Loucy (cell line): ENCODE measurements at regions not wholly inside any gene's neighbourhood (a gene's known extent, or its start where the extent isn't known, plus 50 kb on each side); places are given as distances from the start of the nearest gene placed in this dataset.
A peak's percentile ranks its signal among the peaks of the same experiment; 100 is the strongest.

ENCODE experiments used
- H2AFZ ChIP-seq: fragments of 200-600 bp; sonication (generic); 2 replicates; pipeline ENCODE4 v1.6.0; 2016; ENCODE audit warnings: antibody characterized with exemption, mild to moderate bottlenecking, low read length, moderate library complexity
- H3F3A ChIP-seq: fragments of 200-600 bp; 2 replicates; pipeline ENCODE4 v1.6.0; 2016; ENCODE audit warnings: antibody characterized with exemption, low read depth, mild to moderate bottlenecking
- H3K27me3 ChIP-seq: fragments of 200-600 bp; sonication (generic); 2 replicates; pipeline ENCODE4 v1.6.1; 2014; ENCODE audit warnings: low read length, mild to moderate bottlenecking; ENCODE audit not compliant: insufficient read depth, poor library complexity, severe bottlenecking
- H3K36me3 ChIP-seq: fragments of 200-600 bp; sonication (generic); 2 replicates; pipeline ENCODE4 v1.6.1; 2016; ENCODE audit warnings: low read length; ENCODE audit not compliant: insufficient read depth
- H3K4me1 ChIP-seq: fragments of 200-600 bp; sonication (generic); 2 replicates; pipeline ENCODE4 v1.5.1; 2014; ENCODE audit warnings: low read length, mild to moderate bottlenecking; ENCODE audit not compliant: insufficient read depth, poor library complexity, severe bottlenecking
- H3K4me2 ChIP-seq: fragments of 200-600 bp; sonication (generic); 2 replicates; pipeline ENCODE4 v1.6.0; 2014; ENCODE audit warnings: antibody characterized with exemption, low read length, low read depth, mild to moderate bottlenecking; ENCODE audit not compliant: poor library complexity, severe bottlenecking
- H3K4me3 ChIP-seq: fragments of 200-600 bp; sonication (generic); 2 replicates; pipeline ENCODE4 v1.5.1; 2014; ENCODE audit warnings: low read length, mild to moderate bottlenecking, mixed read lengths; ENCODE audit not compliant: poor library complexity, severe bottlenecking
- H3K79me2 ChIP-seq: fragments of 200-600 bp; sonication (generic); 2 replicates; pipeline ENCODE4 v1.6.1; 2014; ENCODE audit warnings: low read length; ENCODE audit not compliant: insufficient read depth
- H3K9ac ChIP-seq: fragments of 200-600 bp; sonication (generic); 2 replicates; pipeline ENCODE4 v1.6.0; 2014; ENCODE audit warnings: mild to moderate bottlenecking, low read depth, low read length, moderate library complexity; ENCODE audit not compliant: poor library complexity, severe bottlenecking
- H3K9me2 ChIP-seq: fragments of 200-600 bp; sonication (generic); replicated peaks from 2 replicates; pipeline ENCODE4 v1.6.1; 2016; ENCODE audit warnings: low read depth, low read length, mixed read lengths
- H3K9me3 ChIP-seq: fragments of 200-600 bp; sonication (generic); 2 replicates; pipeline ENCODE4 v1.6.1; 2014; ENCODE audit warnings: mild to moderate bottlenecking, antibody characterized with exemption, low read length, low read depth; ENCODE audit not compliant: insufficient read depth
- H4K20me1 ChIP-seq: fragments of 200-600 bp; sonication (generic); 2 replicates; pipeline ENCODE4 v1.6.0; 2014; ENCODE audit warnings: antibody characterized with exemption, low read length, mild to moderate bottlenecking; ENCODE audit not compliant: insufficient read depth, poor library complexity, severe bottlenecking
- CTCF ChIP-seq: fragments of 200-600 bp; sonication (generic); conservative IDR thresholded peaks from 2 replicates; pipeline ENCODE4 v1.5.1; 2014; ENCODE audit warnings: mild to moderate bottlenecking, antibody characterized with exemption, low read length
- EZH2phosphoT487 ChIP-seq: fragments of 200-600 bp; IDR thresholded peaks from 2 replicates; pipeline ENCODE4 v1.6.1; 2018; ENCODE audit warnings: antibody characterized with exemption, mild to moderate bottlenecking, moderate library complexity, borderline replicate concordance

GRCh38 chr3:33975463-33975862 lies 177.0 kb downstream of the PDCD6IP start:
- no peaks in the 10 kb centered on the region for H3K27me3 ChIP-seq
- no peaks in the 10 kb centered on the region for H3K9me2 ChIP-seq
- H3K79me2 ChIP-seq = no peaks in the 10 kb centered on the region
- no peaks in the 10 kb centered on the region for H3K4me1 ChIP-seq
- no peak overlapping the region for H3K4me3 ChIP-seq
- TF ChIP-seq EZH2phosphoT487 (no peak), CTCF (no peak)
- H3K36me3 ChIP-seq = no peaks in the 10 kb centered on the region
- H3F3A ChIP-seq = no peaks in the 10 kb centered on the region
- H3K9me3 ChIP-seq = peaks cover 6% of the 10 kb centered on the region; the same call in 1 of the 2 replicates
- H4K20me1 ChIP-seq = no peaks in the 10 kb centered on the region
- H3K4me2 ChIP-seq = no peak overlapping the region
- H2AFZ ChIP-seq = no peak overlapping the region
- H3K9ac ChIP-seq = no peak overlapping the region

- Histone ChIP-seq H3K4me2 (no peak overlapping the region), H3K9ac (no peak overlapping the region), H3K4me3 (no peak overlapping the region), H3K9me3 (no peaks in the 10 kb centered on the region), H3K27me3 (no peaks in the 10 kb centered on the region), H4K20me1 (no peaks in the 10 kb centered on the region), H3K36me3 (no peaks in the 10 kb centered on the region), H3K4me1 (no peaks in the 10 kb centered on the region), H2AFZ (no peak overlapping the region), H3K79me2 (no peaks in the 10 kb centered on the region), H3F3A (no peaks in the 10 kb centered on the region), H3K9me2 (no peaks in the 10 kb centered on the region)
- TF ChIP-seq CTCF (no peak), EZH2phosphoT487 (no peak)
Observed at GRCh38 chr3:33977227-33977626, 178.8 kb downstream of the PDCD6IP start.

- H3K9me2 ChIP-seq = no peaks in the 10 kb centered on the region
- no peaks in the 10 kb centered on the region for H3K79me2 ChIP-seq
- H3K27me3 ChIP-seq = no peaks in the 10 kb centered on the region
- H2AFZ ChIP-seq = no peak overlapping the region
- TF ChIP-seq EZH2phosphoT487 (no peak), CTCF (peak; percentile 72)
- H3K4me2 ChIP-seq = no peak overlapping the region
- no peak overlapping the region for H3K4me3 ChIP-seq
- no peaks in the 10 kb centered on the region for H3K36me3 ChIP-seq
- H3K9me3 ChIP-seq = no peaks in the 10 kb centered on the region
- H3K9ac ChIP-seq = no peak overlapping the region
- H3K4me1 ChIP-seq = no peaks in the 10 kb centered on the region
- H3F3A ChIP-seq = no peaks in the 10 kb centered on the region
- no peaks in the 10 kb centered on the region for H4K20me1 ChIP-seq
Observed at GRCh38 chr3:33980252-33980651, 181.8 kb downstream of the PDCD6IP start.
